ENCODE measurements at regions not wholly inside any gene's neighbourhood (a gene's known extent, or its start where the extent isn't known, plus 50 kb on each side); places are given as distances from the start of the nearest gene placed in this dataset.
"Not testable (repeated sequence)": the region's sequence is repeated elsewhere in the genome, so short reads cannot be mapped to it uniquely, and the experiment has no call there.

DNA sequence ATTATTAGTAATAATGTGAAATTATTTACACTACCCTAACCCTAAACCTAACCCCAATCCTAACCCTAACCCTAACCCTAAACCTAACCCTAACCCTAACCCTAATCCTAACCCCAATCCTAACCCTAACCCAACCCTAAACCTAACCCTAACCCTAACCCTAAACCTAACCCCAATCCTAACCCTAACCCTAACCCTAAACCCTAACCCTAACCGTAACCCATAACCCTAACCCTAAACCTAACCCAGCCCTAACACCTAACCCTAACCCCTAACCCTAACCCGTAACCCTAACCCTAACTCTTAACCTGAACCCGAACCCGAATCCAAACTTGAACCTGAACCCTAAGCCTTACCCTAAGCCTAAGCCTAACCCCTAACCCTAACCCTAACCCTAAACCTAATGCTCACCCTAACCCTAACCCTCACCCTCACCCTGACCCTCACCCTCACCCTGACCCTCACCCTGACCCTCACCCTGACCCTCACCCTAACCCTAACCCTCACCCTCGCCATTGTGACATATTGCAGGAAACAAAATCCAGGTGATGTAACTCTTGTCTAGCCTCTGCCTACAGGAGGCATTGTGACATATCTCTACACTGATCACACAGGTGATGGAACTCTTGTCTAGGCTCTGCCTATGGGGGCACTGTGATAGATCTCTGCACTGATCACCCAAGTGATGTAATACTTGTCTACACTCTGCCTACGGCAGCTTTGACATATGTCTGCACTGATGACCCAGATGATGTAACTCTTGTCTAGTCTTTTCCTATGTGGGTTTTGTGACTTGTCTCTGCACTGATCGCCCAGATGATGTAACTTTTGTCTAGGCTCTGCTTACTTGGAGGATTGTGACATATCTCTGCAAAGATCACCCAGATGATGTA, 53.0 kb upstream of the USP14 start:
- TF ChIP-seq, protein P1, sequence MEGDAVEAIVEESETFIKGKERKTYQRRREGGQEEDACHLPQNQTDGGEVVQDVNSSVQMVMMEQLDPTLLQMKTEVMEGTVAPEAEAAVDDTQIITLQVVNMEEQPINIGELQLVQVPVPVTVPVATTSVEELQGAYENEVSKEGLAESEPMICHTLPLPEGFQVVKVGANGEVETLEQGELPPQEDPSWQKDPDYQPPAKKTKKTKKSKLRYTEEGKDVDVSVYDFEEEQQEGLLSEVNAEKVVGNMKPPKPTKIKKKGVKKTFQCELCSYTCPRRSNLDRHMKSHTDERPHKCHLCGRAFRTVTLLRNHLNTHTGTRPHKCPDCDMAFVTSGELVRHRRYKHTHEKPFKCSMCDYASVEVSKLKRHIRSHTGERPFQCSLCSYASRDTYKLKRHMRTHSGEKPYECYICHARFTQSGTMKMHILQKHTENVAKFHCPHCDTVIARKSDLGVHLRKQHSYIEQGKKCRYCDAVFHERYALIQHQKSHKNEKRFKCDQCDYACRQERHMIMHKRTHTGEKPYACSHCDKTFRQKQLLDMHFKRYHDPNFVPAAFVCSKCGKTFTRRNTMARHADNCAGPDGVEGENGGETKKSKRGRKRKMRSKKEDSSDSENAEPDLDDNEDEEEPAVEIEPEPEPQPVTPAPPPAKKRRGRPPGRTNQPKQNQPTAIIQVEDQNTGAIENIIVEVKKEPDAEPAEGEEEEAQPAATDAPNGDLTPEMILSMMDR (IDR thresholded peaks at IDR 0.05; ENCODE audit: insufficient read depth, low read length): not testable (repeated sequence)
- TF ChIP-seq, protein P2, sequence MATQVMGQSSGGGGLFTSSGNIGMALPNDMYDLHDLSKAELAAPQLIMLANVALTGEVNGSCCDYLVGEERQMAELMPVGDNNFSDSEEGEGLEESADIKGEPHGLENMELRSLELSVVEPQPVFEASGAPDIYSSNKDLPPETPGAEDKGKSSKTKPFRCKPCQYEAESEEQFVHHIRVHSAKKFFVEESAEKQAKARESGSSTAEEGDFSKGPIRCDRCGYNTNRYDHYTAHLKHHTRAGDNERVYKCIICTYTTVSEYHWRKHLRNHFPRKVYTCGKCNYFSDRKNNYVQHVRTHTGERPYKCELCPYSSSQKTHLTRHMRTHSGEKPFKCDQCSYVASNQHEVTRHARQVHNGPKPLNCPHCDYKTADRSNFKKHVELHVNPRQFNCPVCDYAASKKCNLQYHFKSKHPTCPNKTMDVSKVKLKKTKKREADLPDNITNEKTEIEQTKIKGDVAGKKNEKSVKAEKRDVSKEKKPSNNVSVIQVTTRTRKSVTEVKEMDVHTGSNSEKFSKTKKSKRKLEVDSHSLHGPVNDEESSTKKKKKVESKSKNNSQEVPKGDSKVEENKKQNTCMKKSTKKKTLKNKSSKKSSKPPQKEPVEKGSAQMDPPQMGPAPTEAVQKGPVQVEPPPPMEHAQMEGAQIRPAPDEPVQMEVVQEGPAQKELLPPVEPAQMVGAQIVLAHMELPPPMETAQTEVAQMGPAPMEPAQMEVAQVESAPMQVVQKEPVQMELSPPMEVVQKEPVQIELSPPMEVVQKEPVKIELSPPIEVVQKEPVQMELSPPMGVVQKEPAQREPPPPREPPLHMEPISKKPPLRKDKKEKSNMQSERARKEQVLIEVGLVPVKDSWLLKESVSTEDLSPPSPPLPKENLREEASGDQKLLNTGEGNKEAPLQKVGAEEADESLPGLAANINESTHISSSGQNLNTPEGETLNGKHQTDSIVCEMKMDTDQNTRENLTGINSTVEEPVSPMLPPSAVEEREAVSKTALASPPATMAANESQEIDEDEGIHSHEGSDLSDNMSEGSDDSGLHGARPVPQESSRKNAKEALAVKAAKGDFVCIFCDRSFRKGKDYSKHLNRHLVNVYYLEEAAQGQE (IDR thresholded peaks at IDR 0.05; ENCODE audit: insufficient replicate concordance, low read depth): not testable (repeated sequence)
- peak; percentile 72 for TF ChIP-seq POLR2AphosphoS5 (IDR thresholded peaks at IDR 0.05; ENCODE audit: low read depth)
- TF ChIP-seq GABPA (IDR thresholded peaks at IDR 0.05; ENCODE audit: low read depth): not testable (repeated sequence)
